ENCODE measurements at regions not wholly inside any gene's neighbourhood (a gene's known extent, or its start where the extent isn't known, plus 50 kb on each side); places are given as distances from the start of the nearest gene placed in this dataset.

DNA sequence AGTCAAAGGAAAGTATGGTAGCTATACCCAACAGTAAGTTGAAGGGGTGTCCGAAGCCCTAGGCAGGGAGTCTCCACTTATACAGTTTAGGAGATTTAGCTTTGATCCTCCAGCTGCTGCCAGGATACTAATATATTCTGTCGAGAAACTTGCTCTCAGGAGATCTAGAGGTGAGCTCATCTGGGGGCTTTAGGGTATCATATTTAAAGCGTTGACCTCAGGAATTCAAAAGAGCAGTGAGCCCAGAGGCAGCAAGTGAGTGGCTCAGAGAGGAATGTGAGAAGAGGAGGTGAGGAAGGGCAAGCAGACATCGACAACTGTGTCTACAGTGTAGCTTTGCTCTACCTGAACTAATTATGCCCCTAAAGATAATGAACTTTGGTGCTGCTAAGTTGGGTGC lies 245.1 kb upstream of the LRTM1 start:
- no peak for DNase-seq

GRCh38 chr3:55170444-55170843 lies 242.6 kb upstream of the LRTM1 start:
- no peak for DNase-seq

DNA sequence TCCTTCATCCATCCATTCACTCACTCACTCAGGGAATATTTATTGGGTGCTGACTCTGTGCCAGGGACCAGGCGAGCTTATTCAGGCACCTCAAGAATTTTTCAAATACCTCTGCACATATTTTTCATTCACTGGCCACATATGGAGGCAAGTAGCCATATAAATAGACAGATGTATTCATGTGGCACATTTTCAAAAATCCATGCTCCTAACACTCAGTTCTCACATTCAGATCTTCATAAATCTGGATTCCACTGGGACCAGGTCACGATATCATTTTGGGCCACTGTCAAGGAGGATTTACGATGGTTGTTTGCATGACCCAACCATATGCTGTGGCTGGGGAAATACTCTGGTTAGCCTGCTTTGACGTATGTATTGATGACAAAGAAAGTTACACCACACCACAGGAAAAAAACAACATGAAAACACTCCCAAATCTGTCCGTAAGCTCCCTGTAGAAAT lies 241.8 kb upstream of the LRTM1 start:
- no peak for DNase-seq

- DNase-seq: no peak
Observed at GRCh38 chr3:55169161-55169560, 241.3 kb upstream of the LRTM1 start.

GRCh38 chr3:55167586-55168317 lies 239.9 kb upstream of the LRTM1 start:
- no peak for DNase-seq

- peak; percentile 47 for DNase-seq
Observed at GRCh38 chr3:55166576-55167555, 239.0 kb upstream of the LRTM1 start.

DNA sequence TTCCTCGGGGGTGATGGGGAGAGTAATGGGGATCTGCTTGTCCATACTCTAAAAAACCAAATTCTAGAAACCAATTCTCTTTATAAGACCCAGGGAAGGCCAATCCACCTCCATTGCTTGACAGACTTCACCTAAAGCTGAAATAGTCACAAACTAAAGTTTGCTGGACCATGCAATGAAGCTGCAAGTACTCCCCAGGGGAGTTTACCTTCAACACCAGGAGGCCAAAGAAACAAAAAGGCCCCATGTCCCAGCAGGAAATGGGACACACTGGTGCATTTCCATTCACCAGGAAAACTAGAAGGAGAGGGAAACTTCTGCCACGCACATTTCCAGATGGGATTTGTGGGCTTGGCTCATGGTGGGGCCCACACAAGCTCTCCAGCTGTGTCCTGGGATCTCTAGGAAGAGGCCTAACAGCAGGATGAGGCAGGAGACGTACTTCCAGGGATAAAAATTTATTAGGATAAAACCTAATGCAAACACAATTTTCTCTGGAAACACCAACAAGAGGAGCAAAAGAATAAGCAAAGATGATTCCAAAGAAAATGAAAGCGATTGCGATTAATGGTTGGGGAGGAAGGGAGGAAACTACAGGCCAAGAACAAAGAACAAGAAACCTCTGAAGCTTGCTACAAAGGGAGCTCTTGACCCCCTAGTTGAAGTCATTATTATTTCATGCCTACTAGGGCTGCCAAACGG lies 238.0 kb upstream of the LRTM1 start:
- DNase-seq: no peak

DNA sequence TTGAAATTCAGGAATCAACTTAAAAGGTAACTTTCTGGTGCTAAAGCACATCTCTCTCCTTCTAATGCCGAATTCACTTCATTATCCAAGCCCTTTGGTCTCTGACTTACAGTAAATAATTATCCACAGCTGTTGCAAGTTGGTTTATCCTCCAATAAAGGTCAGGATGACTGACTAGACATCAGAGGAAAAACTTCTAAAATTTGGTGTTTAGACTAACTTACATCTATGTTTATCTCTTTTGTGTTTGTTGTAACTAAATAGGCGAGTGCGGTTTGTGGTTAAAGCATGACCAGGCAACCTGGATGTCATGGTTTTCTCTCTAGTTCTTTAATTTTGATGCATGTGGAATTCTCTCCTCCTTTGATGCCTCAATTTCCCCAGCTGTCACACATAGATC lies 237.4 kb upstream of the LRTM1 start:
- no peak for DNase-seq

GRCh38 chr3:55164876-55165275 lies 237.0 kb upstream of the LRTM1 start:
- no peak for DNase-seq

DNA sequence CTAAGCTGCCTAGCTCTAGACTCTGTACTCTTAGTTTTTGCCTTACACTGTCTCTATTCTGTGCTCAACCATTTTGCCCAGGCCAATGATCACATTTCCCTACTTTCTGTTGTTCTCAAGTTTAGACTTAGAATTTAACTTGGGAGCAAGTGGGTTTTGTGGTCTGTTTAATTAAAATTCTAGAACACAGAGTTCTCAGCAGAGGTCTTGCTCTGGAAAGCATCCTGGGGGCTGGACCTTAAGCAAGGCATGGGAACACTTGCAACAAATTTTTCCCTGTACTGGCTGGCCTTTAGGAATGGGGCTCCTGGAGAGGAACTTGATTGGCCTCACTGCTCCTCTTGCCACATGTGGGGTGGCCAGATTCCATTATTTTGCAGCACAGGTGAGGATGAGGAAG lies 236.3 kb upstream of the LRTM1 start:
- DNase-seq: no peak

DNA sequence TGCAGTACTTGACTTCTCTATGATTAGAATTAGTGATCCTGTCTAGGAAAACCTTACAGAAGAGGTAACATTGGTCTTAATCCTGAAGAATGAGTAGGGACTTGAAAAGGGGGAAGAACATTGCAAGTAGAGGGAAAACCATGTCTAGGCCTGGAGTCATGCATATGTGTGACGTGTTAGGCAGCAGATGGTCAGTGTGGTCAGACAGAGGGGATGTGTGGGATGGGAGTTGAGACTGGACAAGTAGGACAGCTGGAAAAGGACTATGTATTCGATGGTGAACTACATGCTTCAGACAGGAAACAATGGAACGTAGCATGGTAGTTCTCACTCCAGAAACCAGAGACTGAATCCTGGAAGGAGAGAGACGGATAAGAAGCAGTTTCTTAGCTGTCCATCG lies 235.6 kb upstream of the LRTM1 start:
- DNase-seq: no peak

DNA sequence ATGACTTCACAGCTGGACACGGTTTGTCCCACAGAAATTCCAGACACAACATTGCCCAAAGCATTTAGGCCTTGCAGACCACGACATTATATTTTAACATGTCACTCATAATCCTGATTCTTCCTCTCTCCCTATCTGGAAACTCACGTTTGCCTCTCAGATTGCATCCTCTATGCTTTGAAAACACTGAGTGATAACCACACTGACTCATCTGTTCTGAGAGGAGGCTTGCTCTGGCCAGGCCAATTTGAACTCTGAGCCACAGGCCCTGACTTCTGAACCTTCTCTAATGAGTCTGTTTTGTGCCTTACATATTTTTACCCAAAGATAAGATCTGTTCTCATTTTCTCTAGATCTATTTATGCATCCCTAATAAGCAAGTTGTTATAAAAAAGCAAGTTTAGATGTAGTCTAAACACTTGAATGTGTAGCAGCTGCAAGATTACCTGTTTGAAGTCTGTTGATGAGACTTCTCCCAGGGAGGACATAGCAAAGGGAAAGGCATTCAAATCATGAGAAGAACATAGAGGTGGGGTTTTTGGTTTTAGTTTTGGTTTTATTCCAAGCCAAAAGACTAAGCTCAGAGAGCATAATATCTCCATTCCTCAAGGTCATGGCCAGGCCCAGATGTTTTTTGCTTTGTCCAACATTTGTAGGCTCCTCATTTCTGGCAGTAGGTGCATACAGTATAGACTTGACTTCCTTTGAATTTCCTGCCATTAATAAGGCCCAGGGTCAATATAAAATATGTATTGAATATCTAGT lies 234.4 kb upstream of the LRTM1 start:
- DNase-seq: no peak

DNA sequence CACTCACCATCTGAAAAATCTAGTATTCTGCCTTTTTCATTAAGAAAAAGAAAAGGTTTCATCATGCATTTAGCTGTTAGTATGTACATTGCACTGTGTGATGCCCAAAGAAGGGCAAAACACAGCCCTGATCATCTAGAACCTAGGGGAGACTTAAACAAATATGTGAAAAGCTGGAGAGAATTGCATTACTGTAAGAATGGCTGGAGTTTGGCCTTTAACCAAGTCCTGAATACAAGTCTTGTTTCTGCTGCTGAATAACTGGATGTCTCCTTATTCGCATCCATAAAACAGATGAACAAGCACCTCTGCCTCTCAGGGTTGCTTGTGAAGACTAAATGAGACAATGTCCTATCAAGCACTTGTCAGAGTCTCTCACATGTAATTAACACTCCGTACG lies 233.4 kb upstream of the LRTM1 start:
- no peak for DNase-seq

DNA sequence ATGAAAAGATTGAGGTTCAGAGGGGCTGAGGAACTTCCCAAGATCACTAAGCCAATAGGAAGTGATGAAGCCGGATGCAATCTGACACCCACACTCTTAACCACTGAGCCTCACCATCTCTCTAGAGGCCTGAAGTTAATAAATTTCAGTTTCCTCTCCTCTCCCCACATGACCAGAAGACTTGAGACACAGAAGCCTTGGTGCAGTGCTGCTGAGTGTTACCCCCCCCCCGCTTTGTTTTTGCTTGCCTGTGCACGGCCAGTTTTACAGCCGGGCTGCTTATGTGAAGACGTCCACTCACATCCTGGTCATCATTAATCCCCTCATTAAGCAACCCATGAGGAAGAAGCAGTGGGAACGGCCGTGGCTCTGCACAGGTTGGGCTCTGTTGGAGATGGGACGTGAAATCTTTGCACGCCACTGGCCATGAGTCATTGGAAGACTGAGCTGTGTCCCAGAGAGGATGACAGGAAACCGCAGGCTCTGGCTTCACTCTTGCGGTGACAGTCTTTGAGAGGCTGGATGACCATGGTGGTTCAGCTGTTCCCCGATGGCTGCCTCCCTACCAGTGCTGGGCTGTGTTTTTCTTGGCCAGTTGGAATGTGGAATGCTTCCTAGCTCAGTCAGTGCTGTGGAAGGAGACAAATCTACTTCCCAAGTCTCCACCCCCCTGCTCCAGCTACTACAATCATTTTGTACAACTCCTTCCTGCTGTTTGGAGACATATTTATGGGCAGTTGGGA lies 232.6 kb upstream of the LRTM1 start:
- DNase-seq: no peak

DNA sequence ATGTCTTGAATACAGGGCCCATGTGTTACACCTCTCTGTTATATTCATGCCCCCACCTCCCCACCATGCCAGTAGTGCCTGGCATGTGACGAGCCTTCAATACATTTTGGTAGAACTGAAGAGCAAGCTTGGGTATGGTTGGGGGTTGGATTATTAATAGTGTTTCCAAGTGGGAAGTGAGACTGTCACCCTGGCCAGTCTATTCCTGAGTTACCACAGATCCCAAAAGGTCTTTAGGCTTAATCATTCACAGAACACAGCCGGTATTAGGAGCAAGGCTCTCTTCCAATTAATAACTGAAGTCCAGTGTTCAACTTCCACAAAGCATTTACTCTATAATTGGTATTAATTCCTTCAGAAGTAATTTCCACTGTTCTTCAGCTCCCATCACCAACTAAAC lies 231.9 kb upstream of the LRTM1 start:
- no peak for DNase-seq

GRCh38 chr3:55159016-55159415 lies 231.2 kb upstream of the LRTM1 start:
- no peak for DNase-seq

GRCh38 chr3:55158345-55158744 lies 230.5 kb upstream of the LRTM1 start:
- no peak for DNase-seq

GRCh38 chr3:55157731-55158130 lies 229.9 kb upstream of the LRTM1 start:
- no peak for DNase-seq

DNA sequence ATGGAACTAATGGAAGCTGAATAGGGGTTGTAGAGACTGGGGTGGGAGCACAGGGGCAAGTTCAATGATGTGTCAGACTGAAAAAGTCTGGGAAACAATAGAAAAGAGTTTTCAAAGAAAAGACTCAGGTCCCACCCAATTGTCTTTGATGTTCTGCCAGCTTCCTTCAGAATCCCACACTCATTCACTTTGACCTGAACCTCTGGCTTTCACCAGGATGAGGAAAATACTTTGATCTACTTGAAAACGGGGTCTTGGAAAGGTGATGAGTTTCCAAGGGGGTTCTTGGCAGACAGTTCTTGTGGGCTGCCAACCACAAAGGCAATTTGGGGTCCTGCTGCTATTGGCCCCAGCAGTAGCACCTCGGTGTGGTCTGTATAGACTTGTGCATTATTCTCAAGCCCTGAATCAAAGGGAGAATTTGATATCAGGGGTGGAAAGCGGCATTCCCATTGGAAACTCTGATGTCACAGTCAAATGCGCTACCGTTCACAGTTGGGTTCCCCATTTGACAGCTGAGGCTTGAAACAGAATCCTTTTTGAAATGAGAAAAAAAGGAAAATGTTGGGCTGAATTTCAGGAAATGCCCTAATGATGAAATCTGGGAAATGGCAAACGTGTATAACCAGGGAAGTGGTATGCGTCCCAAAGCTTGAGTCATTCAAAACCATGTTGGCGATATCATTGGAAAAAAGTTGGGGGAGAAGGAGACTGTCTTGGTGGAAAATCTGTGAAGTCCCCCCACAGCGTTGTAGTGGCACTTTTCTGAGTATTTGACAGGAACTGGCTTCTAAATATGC lies 229.2 kb upstream of the LRTM1 start:
- DNase-seq: no peak

DNA sequence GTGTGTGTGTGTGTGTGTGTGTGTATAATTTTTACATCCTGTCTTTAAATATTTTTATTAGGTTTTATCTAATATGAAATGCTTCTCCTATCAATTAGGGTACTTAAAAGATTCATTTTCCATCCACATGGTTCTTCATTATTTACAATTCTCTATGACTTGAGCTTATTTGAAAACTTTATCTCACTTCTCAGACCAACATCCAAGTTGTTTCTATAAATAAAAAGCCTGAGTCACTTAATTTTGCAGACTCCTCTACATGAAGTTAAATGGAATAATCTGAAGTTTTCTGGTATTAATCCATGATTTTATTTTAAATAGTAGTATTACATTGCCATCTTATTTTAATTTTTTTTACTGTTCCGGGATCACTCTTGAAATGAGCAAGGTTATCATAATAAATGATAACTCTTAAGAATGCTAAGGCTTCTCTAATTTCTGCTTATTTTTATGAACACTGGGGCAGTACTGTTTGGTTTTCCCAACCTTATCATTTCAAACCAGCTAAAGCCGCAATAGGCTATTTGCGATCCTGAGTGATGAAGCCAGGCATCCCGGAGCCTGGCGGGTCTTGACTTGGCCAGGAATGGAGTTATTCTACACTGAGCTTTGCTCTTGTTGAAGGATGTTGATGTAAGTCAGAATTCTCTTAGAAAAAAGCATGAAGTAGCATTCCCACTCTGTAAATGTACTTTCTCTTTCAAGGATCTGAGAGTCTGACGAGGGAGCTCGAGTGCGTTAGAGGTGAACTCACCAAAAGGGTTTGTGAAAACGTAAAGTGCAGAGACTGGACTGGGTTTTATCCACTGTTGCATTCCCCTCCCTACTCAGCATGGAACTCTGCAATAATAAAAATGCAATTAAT lies 220.2 kb upstream of the LRTM1 start:
- no peak for DNase-seq

All from NCI-H2171 treated with DMSO at 0.1 percent for 48 hours (cell line).